Fibroblast of skin of scalp (primary cell): ENCODE measurements at regions not wholly inside any gene's neighbourhood (a gene's known extent, or its start where the extent isn't known, plus 50 kb on each side); places are given as distances from the start of the nearest gene placed in this dataset.
"Not testable (repeated sequence)": the region's sequence is repeated elsewhere in the genome, so short reads cannot be mapped to it uniquely, and the experiment has no call there.

Experiments
- DNase-seq: peaks from one replicate; pipeline ENCODE4 v3.0.0-alpha.2; 2013

- not testable (repeated sequence) for DNase-seq
Observed at GRCh38 chr5:116726180-116726579, 151.6 kb upstream of the SEMA6A start.

DNA sequence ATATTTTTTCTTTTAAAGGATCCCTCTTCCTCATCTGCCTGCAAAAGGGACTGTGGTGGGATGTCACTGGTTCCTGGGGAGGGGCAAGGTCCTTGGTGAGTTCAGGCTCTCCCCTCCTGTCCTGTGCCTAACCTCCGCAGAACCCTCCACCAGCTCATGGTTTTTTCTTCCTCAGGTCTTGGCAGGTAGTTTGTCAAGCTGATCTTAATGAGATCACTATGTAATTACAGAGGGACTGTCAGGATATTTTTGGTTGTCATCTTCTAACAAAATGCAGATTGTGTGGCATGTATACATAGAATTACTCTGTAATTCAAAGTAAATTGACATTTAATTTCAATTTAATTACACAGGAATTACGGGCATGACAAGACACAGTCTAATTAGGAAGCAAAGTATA, 150.3 kb upstream of the SEMA6A start:
- DNase-seq, result no peak

GRCh38 chr5:116722651-116723050, 148.0 kb upstream of the SEMA6A start:
- no peak for DNase-seq

GRCh38 chr5:116719106-116719505, 144.5 kb upstream of the SEMA6A start:
- no peak for DNase-seq

DNA sequence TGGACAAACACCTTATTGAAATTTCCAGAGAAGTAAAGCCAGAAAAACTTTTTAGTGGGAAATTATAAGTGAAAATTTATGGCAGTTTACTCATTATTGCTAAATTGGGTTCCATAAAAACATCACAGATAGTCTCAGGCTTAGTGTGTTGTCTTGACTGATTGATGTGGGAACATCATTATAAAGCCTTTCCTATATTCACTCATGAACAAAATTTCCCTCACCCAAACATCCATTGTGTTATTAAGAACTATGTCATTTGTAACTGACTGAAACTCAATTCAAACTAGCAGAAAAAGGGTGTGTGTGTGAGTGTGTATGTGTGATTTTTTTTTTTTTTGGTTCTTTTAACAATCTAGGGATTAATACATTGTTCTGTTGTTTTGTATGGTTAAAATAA, 143.7 kb upstream of the SEMA6A start:
- DNase-seq, result no peak

DNA sequence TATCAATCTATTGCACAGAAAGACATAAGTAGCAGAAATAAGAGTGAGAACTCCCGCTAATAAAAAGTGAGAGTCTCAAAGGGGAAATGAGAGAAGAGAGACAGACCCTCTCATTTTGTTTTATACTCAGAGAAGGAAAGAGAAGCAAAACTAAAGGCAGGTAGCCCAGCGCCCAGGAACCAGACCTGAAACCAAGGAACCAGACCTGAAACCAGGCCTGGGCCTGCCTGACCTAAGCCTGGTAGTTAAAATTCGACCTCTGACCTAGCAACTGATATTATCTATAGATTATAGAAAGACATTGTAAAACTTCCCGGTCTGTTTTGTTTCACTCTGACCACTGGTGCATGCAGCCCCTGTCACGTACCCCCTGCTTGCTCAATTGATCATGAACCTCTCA, 134.5 kb upstream of the SEMA6A start:
- no peak for DNase-seq

- DNase-seq, result not testable (repeated sequence)
Observed at GRCh38 chr5:116705121-116705519, 130.5 kb upstream of the SEMA6A start.

DNA sequence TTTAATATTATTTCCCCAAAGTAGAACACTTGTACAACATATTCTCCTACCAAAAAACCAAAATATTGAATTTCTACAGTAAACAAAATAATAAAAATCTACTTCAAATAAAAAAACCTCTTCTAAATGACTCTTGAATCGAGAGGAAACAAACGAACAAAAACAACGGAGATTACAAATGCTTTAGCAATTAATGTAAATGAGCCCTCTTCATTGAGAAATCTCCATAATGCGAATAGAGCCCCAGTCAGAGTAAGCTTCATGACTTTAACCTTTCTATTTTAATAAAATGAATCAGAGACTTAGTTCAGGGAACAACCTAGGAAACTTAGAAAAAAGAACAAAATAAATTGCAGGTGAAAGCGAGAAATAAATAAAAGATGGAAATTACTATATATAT, 129.3 kb upstream of the SEMA6A start:
- DNase-seq, result no peak

DNA sequence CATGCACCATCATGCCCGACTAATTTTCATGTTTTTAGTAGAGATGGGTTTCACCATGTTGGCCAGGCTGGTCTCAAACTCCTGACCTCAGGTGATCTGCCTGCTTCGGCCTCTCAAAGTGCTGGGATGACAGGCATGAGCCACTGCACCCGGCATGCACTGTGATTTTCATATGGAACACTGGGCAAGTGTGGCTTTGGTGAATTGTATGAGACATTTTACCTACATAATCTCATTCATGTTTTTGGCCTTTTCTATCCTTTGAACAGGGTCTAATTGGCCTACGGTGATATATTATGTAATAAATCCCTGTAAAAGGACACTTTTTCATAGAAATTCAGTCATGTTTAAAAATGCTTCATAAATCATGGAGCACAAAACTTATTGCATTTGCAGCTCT, 128.7 kb upstream of the SEMA6A start:
- no peak for DNase-seq

DNA sequence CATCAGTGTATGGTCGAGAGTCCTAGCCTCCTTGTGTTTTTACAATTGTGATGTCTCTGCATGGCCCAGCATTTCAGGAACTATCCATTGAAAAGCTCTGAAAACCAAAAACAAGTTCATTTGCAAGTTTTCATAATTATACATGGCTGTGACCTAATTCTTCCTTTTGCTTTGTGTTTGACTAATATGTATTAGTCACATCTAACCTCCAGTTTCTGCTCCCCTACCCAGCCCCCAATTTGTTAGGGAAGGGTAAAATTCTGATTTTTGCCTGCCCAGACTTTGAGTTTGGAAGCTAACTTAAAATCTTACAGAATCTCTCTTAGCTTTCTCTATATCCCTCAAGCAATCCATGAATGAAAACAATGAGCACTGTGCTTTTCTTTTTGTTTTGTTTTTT, 128.2 kb upstream of the SEMA6A start:
- no peak for DNase-seq

GRCh38 chr5:116699332-116699731, 124.7 kb upstream of the SEMA6A start:
- DNase-seq, result no peak

- DNase-seq, result no peak
Observed at GRCh38 chr5:116696366-116696765, 121.7 kb upstream of the SEMA6A start.

DNA sequence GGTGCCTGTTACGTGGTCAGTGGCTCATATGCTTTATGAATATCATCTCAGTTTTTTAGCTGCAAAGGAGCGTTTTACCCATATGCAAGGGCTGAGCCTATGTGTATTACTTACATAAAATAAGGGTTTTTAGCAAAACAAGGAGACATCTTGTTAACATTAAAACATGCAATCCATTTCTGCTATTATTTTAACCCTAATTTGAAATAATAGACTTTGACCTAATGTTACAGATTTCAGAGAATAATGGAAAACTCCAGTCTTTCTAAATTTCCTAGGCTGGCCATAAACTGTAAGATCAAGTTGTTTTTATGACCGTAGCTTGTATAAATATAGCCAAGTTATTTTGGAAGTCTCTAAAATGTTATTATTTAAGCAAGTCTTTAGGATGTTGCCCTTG, 121.1 kb upstream of the SEMA6A start:
- no peak for DNase-seq

DNA sequence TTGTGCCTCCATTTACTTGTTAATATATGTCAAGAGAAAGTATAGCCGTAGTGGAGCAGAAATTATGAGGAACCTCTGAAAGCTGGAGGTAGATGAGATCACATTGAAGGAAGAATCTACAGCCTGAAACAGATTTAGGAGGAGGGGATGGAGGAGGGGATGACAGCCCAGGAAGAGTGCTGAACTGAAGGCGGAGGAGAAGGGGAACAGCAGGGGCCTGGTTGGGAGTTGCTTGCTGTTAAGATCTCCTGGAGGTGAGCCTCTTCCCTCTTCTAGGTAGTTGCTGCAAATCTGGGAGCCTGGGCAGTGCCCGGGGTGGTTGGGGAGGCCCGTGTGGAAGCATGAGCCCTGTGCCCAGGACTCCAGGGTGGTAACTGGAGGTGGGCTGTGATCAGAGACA, 111.8 kb upstream of the SEMA6A start:
- no peak for DNase-seq

DNA sequence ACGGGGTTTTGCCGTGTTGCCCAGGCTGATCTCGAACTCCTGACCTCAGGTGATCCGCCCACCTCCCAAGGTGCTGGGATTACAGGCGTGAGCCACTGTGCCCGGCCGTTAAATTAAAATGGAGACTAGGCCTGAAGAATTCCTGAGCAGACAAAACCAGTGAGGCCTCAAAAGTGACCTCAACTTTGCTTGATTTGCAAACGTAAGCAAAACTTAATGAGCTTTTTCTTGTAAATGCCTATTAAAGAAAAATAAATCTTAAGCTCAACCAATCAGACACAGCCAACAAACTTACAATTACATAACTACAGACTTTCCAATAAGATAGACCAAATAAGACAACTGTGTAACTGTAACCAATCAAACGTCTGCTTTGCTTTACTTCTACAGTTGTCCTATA, 111.3 kb upstream of the SEMA6A start:
- DNase-seq, result no peak

DNA sequence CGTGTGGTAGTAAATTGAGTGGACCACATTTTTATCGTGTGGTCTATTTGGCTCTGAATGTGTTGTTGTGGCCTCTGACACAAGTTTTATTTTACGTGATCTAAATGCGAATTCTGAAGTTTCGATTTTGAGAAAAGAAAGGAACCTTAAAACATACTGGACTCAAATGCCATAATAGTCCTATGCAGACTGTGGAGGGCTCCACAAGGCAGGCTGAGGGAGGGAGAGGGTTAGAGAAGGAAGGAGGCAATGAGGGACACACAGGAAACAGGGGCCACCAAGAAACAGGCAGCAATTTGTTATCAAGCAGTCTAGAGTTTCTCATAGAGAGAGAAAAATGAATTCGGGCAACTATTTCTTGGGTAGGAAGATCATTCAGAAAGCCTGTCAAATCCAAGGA, 110.4 kb upstream of the SEMA6A start:
- DNase-seq, result no peak

GRCh38 chr5:116681334-116682013, 106.9 kb upstream of the SEMA6A start:
- no peak for DNase-seq

GRCh38 chr5:116675626-116675910, 100.9 kb upstream of the SEMA6A start:
- peak; percentile 32 for DNase-seq

DNA sequence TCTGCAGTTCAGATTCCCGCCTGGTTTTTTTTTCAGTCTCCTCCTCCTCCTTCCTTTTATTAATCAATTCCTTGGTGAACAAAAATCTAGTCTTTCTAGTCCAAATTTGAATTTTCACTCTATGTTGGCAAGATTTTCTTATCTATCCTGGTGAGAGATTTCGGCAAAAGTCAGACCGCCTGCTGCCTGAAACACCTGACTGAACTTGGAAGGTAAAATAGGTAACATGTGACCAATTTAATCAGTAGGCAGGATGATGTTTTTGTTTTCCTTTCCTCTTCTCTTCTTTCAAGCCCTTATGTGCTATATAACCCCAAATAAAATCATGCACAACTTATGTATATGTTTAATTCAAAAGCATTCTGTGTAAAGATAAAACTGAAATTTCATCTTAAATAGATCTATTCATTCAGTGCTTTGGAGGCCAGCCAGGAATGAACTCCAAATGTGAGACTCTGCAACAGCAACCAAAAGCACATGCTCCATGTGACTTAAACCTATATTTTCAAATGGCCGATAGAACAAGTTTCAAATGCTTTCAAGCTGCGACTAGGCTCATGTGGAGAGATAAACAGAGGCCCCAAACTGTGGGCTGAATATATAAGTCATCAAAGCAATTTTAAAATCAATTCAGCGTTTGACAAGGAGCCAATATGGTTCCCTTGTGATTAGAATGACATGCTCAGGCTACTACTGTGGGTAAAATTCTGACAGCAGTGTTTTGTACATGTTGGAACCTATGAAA, 100.4 kb upstream of the SEMA6A start:
- peak; percentile 17 for DNase-seq

- no peak for DNase-seq
Observed at GRCh38 chr5:116673453-116673852, 98.8 kb upstream of the SEMA6A start.

- no peak for DNase-seq
Observed at GRCh38 chr5:116672203-116672602, 97.6 kb upstream of the SEMA6A start.

DNA sequence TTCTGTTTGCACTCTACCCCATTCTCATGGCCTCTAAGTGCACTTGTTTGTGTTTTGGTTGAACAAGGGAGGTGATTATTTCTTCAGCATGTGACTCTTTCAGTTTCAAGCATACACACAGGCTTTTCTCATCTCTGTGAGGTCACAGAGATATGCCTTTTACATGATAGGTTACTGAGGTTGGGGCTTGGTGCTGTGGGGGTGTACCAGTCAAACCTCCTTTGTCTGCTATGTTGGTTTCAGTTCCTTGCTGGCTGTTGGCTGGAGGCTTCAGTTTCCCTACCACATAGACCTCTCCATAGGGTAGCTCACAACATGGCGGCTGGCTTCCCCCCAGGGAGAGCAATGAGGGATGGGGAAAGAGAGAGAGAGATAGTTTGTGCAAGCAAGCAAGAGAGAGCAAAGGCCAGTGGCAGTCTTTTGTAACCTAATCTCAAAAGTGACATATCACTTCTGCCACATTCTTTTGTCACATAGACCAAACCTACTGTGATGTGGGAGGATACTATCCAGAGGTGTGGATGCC, 96.7 kb upstream of the SEMA6A start:
- DNase-seq, result no peak

DNA sequence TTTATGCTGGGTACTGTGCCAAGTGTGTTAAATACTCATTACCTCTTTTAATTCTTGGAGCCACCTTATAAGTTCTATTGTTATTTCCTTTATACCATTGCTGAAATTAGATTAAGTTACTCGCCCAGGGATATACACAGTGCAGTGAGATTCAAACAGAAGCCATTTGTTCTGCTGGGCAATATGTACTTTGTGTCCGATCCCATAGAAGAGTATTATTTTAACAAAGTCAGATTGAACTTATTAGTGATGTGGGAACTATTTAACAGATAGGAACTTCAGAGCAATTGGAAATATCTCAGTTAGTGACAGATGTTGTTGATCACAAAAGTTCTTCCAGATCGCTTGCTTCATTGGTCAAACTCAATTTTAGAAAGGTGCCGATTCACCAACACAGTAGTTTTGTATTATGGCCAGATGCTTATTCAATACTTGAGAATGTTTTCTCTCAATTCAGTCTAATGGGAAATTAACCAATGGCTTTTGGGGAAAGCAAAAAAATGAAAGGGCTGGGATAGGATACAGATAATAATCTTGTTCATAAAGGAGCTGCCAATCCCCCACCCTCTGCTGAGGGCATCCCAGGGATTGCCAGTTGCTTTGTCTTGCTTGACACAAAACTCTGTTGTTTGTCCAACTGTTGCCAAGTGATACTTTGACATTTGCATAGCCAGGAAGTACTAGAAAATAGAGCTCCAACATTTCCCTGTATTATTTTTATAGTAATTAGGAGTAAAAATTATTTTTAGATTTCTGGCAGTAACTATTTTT, 94.8 kb upstream of the SEMA6A start:
- DNase-seq, result no peak

- DNase-seq, result no peak
Observed at GRCh38 chr5:116668390-116668789, 93.8 kb upstream of the SEMA6A start.
